ENCODE measurements at regions not wholly inside any gene's neighbourhood (a gene's known extent, or its start where the extent isn't known, plus 50 kb on each side); places are given as distances from the start of the nearest gene placed in this dataset.

- H3K9me3 ChIP-seq = no peaks in the 10 kb centered on the region
- H3K27ac ChIP-seq = no peak overlapping the region
- H3K27me3 ChIP-seq = no peaks in the 10 kb centered on the region
- ATAC-seq = no peak
- H3K36me3 ChIP-seq = no peaks in the 10 kb centered on the region
- no peak overlapping the region for H3K4me3 ChIP-seq
- H3K4me1 ChIP-seq = no peaks in the 10 kb centered on the region
- TF ChIP-seq EP300 (IDR thresholded peaks at IDR 0.05) (no peak), POLR2AphosphoS5 (IDR thresholded peaks at IDR 0.05) (no peak), CTCF (IDR thresholded peaks at IDR 0.05) (no peak), POLR2A (IDR thresholded peaks at IDR 0.05) (no peak)
- WGBS, 2 donors (ENCODE audit: low coverage in 1 of 2) = 53 to 60% methylated on average over 3 of the region's 3 CpGs
These were observed 263.7 kb downstream of the TBX18 start for GRCh38 chr6:84500726-84501125.

GRCh38 chr6:84498905-84499304, 265.5 kb downstream of the TBX18 start:
- WGBS, 2 donors (ENCODE audit: low coverage in 1 of 2) = 55% methylated on average over 2 of the region's 2 CpGs; no CpG with 5 or more reads in 1 of the 2 donors
- Histone ChIP-seq H3K27ac (no peak overlapping the region), H3K4me1 (no peaks in the 10 kb centered on the region), H3K4me3 (no peak overlapping the region), H3K9me3 (no peaks in the 10 kb centered on the region), H3K27me3 (no peaks in the 10 kb centered on the region), H3K36me3 (no peaks in the 10 kb centered on the region)
- TF ChIP-seq POLR2AphosphoS5 (IDR thresholded peaks at IDR 0.05) (no peak), CTCF (IDR thresholded peaks at IDR 0.05) (no peak), POLR2A (IDR thresholded peaks at IDR 0.05) (no peak), EP300 (IDR thresholded peaks at IDR 0.05) (no peak)
- no peak for ATAC-seq

- no peak overlapping the region for H3K27ac ChIP-seq
- no peak for ATAC-seq
- H3K4me3 ChIP-seq = no peak overlapping the region
- no peaks in the 10 kb centered on the region for H3K9me3 ChIP-seq
- H3K36me3 ChIP-seq = no peaks in the 10 kb centered on the region
- 60 to 67% methylated on average over 9 to 13 of the region's 13 CpGs for WGBS, 2 donors (ENCODE audit: low coverage in 1 of 2)
- H3K4me1 ChIP-seq = no peaks in the 10 kb centered on the region
- no peaks in the 10 kb centered on the region for H3K27me3 ChIP-seq
- TF ChIP-seq EP300 (IDR thresholded peaks at IDR 0.05) (no peak), POLR2AphosphoS5 (IDR thresholded peaks at IDR 0.05) (no peak), POLR2A (IDR thresholded peaks at IDR 0.05) (no peak)
These were observed 265.1 kb upstream of the CEP162 start for GRCh38 chr6:84492241-84493165.

GRCh38 chr6:84489598-84489997, 262.2 kb upstream of the CEP162 start:
- TF ChIP-seq POLR2AphosphoS5 (IDR thresholded peaks at IDR 0.05) (no peak), CTCF (IDR thresholded peaks at IDR 0.05) (no peak), POLR2A (IDR thresholded peaks at IDR 0.05) (no peak), EP300 (IDR thresholded peaks at IDR 0.05) (no peak)
- Histone ChIP-seq H3K27ac (no peak overlapping the region), H3K36me3 (no peaks in the 10 kb centered on the region), H3K27me3 (no peaks in the 10 kb centered on the region), H3K9me3 (no peaks in the 10 kb centered on the region), H3K4me1 (no peaks in the 10 kb centered on the region), H3K4me3 (no peak overlapping the region)
- ATAC-seq = no peak
- WGBS, 2 donors (ENCODE audit: low coverage in 1 of 2) = 100% methylated on average over 1 of the region's 1 CpG; no CpG with 5 or more reads in 1 of the 2 donors

GRCh38 chr6:84486526-84486925, 259.1 kb upstream of the CEP162 start:
- Histone ChIP-seq H3K9me3 (no peaks in the 10 kb centered on the region), H3K36me3 (no peaks in the 10 kb centered on the region), H3K27ac (no peak overlapping the region), H3K4me3 (no peak overlapping the region), H3K27me3 (no peaks in the 10 kb centered on the region), H3K4me1 (no peaks in the 10 kb centered on the region)
- TF ChIP-seq POLR2AphosphoS5 (IDR thresholded peaks at IDR 0.05) (no peak), POLR2A (IDR thresholded peaks at IDR 0.05) (no peak), EP300 (IDR thresholded peaks at IDR 0.05) (no peak), CTCF (IDR thresholded peaks at IDR 0.05) (no peak)
- no peak for ATAC-seq

Measured in gastroesophageal sphincter (tissue), 4 donors.